ENCODE measurements at regions not wholly inside any gene's neighbourhood (a gene's known extent, or its start where the extent isn't known, plus 50 kb on each side); places are given as distances from the start of the nearest gene placed in this dataset.

GRCh38 chr13:44833626-44834025 lies 155.6 kb downstream of the NUFIP1 start:
- Histone ChIP-seq H3K4me1 (ENCODE audit: control insufficient read depth, insufficient read depth, low read length) (no peaks in the 10 kb centered on the region), H3K27ac (ENCODE audit: extremely low read depth, low read depth, low read length) (no peak overlapping the region), H3K36me3 (ENCODE audit: control insufficient read depth in 2 of 2, insufficient read depth in 1 of 2, low read length in 2 of 2) (no peaks in the 10 kb centered on the region), H3K4me3 (ENCODE audit: low read depth, low read length) (no peak overlapping the region), H3K9me3 (ENCODE audit: control insufficient read depth, insufficient read depth, low read depth, low read length) (no peaks in the 10 kb centered on the region)
- ChIA-PET POLR2A (no interaction called here), CTCF (no interaction called here)
- TF ChIP-seq GFI1B (tag by site-specific recombination; IDR thresholded peaks at IDR 0.05) (no peak), ZNF530 (tag by site-specific recombination; IDR thresholded peaks at IDR 0.05; ENCODE audit: low read depth) (no peak), ZNF558 (tag by site-specific recombination; IDR thresholded peaks at IDR 0.05) (no peak)

DNA sequence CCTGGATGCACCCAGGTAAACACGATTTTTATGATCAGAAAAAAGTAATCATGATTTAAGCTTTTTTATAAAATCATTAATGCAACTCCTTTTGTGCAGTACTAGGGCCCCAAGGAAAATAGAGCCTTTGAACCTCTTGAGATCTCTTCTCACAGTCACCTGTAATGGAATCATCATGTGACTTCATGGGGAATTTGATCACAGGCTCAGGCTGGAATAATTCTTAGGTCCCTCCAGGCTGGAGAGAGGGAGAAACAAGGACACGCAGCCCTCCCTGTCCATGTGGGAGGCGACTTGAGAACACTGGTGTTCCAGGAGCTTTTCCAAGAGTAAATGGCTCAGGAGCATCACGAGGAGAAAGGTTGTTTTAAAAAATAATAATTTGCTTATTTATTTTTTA lies 156.1 kb downstream of the NUFIP1 start:
- Histone ChIP-seq H3K27ac (ENCODE audit: extremely low read depth, low read depth, low read length) (no peak overlapping the region), H3K36me3 (ENCODE audit: control insufficient read depth in 2 of 2, insufficient read depth in 1 of 2, low read length in 2 of 2) (no peaks in the 10 kb centered on the region), H3K4me1 (ENCODE audit: control insufficient read depth, insufficient read depth, low read length) (no peaks in the 10 kb centered on the region), H3K4me3 (ENCODE audit: low read depth, low read length) (no peak overlapping the region), H3K9me3 (ENCODE audit: control insufficient read depth, insufficient read depth, low read depth, low read length) (no peaks in the 10 kb centered on the region)
- ChIA-PET POLR2A (no interaction called here), CTCF (interaction anchor here (0.7 kb wide), 1 partner anchor 176 kb away, joined by 3 read pairs; no protein-coding TSS in a partner anchor)
- no peak for TF ChIP-seq GLI2 (tag by site-specific recombination; IDR thresholded peaks at IDR 0.05; ENCODE audit: borderline replicate concordance, low read depth)
- TF ChIP-seq ZNF792 (tag by site-specific recombination; IDR thresholded peaks at IDR 0.05), result no peak
- no peak for TF ChIP-seq ZNF362 (tag by site-specific recombination; IDR thresholded peaks at IDR 0.05)
- no peak for TF ChIP-seq ZNF302 (tag by site-specific recombination; IDR thresholded peaks at IDR 0.05; ENCODE audit: low read depth)
- no peak for TF ChIP-seq ZNF548 (tag by site-specific recombination; IDR thresholded peaks at IDR 0.05)
- TF ChIP-seq ZNF184 (tag by site-specific recombination; IDR thresholded peaks at IDR 0.05), result no peak
- TF ChIP-seq MZF1 (tag by site-specific recombination; IDR thresholded peaks at IDR 0.05; ENCODE audit: borderline replicate concordance), result no peak
- no peak for TF ChIP-seq IKZF3 (tag by site-specific recombination; IDR thresholded peaks at IDR 0.05)

DNA sequence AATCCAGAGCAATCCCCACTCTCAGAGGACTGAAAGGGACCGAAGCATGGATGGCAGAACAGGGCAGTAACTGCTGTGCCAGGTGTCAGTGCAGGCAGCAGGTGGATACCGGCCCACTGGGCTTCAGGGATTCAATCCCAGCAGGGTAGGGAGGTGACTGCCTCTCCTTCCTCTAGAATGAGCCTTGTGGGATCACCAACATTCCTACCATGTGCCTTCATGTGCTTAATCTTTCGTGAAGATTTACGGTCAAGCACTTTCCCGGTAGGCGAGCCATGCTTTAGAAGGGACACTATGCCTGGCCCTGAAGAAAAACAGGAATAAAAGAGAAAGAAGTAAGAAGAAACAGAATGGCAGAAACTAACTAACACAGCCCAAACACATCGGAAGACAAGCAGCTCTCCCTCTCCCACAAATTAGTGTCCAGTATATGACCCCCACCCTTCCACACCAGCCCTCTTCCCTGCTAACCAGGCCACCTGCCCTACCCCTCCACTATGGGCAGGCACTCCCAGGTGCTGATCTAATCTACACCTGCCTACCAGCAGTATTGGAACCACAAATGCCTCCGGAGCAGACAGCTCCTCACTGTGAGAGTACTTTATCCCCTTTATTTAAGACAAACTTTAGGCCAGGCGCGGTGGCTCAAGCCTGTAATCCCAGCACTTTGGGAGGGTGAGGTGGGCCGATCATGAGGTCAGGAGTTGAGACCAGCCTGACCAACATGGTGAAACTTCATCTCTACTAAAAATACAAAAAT lies 162.5 kb downstream of the NUFIP1 start:
- Histone ChIP-seq H3K4me1 (ENCODE audit: control insufficient read depth, insufficient read depth, low read length) (no peaks in the 10 kb centered on the region), H3K27ac (ENCODE audit: extremely low read depth, low read depth, low read length) (no peak overlapping the region), H3K9me3 (ENCODE audit: control insufficient read depth, insufficient read depth, low read depth, low read length) (no peaks in the 10 kb centered on the region), H3K36me3 (ENCODE audit: control insufficient read depth in 2 of 2, insufficient read depth in 1 of 2, low read length in 2 of 2) (no peaks in the 10 kb centered on the region), H3K4me3 (ENCODE audit: low read depth, low read length) (no peak overlapping the region)
- POLR2A ChIA-PET, result no interaction called here
- TF ChIP-seq ZNF768 (tag by site-specific recombination; IDR thresholded peaks at IDR 0.05) (no peak), ZSCAN5A (tag by site-specific recombination; IDR thresholded peaks at IDR 0.05) (no peak), ZNF544 (tag by site-specific recombination; IDR thresholded peaks at IDR 0.05) (no peak), MZF1 (tag by site-specific recombination; IDR thresholded peaks at IDR 0.05; ENCODE audit: borderline replicate concordance) (no peak), ZNF510 (tag by site-specific recombination; IDR thresholded peaks at IDR 0.05; ENCODE audit: insufficient replicate concordance) (no peak)
- TF ChIP-seq, protein P1, sequence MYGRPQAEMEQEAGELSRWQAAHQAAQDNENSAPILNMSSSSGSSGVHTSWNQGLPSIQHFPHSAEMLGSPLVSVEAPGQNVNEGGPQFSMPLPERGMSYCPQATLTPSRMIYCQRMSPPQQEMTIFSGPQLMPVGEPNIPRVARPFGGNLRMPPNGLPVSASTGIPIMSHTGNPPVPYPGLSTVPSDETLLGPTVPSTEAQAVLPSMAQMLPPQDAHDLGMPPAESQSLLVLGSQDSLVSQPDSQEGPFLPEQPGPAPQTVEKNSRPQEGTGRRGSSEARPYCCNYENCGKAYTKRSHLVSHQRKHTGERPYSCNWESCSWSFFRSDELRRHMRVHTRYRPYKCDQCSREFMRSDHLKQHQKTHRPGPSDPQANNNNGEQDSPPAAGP (tag by site-specific recombination; IDR thresholded peaks at IDR 0.05), result no peak
- TF ChIP-seq, protein P2, sequence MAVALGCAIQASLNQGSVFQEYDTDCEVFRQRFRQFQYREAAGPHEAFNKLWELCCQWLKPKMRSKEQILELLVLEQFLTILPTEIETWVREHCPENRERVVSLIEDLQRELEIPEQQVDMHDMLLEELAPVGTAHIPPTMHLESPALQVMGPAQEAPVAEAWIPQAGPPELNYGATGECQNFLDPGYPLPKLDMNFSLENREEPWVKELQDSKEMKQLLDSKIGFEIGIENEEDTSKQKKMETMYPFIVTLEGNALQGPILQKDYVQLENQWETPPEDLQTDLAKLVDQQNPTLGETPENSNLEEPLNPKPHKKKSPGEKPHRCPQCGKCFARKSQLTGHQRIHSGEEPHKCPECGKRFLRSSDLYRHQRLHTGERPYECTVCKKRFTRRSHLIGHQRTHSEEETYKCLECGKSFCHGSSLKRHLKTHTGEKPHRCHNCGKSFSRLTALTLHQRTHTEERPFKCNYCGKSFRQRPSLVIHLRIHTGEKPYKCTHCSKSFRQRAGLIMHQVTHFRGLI (tag by site-specific recombination; IDR thresholded peaks at IDR 0.05), result no peak
- CTCF ChIA-PET, result no interaction called here
